ENCODE measurements at regions not wholly inside any gene's neighbourhood (a gene's known extent, or its start where the extent isn't known, plus 50 kb on each side); places are given as distances from the start of the nearest gene placed in this dataset.

DNA sequence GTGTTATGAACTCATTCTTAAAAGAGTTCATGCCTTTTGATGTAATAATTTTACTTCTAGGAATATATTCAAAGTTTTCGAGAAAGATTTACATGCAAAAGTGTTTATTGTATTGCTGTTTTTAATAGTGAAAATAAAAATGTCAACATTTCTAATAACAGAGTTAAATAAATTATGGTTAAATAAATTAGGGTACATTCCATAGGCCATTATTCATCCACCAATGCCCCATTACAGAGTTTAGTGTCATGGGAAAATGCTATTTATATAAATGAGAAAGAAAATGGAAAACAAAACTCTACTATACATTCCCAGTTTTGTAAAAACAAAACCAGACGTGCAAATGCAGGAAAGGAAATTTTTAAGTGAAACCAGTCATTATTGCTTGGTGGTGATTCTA lies 538.1 kb upstream of the TBL1XR1 start:
- no peak overlapping the region for H3K4me3 ChIP-seq (ENCODE audit: low read length)
- TF ChIP-seq ZNF274 (IDR thresholded peaks at IDR 0.05; ENCODE audit: low read depth, low read length), result no peak

DNA sequence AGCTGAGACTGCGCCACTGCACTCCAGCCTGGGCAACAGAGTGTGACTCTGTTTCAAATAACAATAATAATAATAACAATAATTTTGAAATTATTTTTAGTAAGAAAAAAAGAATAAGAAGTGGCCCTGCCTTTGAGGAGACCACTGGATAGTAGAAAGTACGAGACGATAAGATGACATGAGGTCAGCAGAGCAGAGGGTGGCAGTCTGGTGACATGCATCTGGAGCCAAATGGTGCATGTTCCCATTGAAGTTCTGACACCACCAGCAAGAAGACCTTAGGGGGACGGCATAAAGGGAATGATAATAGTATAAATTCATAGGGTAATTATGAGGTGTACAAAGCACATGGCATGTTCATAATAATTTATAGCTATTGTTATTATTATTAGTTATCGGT lies 542.2 kb upstream of the TBL1XR1 start:
- no peak for TF ChIP-seq ZNF274 (IDR thresholded peaks at IDR 0.05; ENCODE audit: low read depth, low read length)
- H3K4me3 ChIP-seq (ENCODE audit: low read length), result no peak overlapping the region

DNA sequence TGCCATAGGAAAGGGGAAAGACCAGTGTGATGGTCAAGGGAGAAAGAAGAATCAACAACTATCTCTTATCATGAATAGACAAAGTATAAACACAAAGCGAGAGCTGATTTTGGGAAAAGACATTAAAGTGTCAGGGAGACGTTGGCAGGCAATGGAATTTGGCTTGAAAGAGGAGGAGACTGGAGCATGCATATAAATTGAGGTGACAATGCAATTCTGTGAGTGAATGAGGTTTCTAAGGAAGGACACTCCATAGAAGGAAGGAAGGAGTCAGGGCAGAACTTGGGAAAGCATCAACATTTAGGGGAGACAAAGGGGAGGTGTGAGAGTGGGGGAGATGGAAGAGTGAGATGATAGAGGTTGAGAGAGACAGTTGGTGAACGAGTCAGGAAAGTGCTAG lies 543.0 kb upstream of the TBL1XR1 start:
- no peak overlapping the region for H3K4me3 ChIP-seq (ENCODE audit: low read length)
- TF ChIP-seq ZNF274 (IDR thresholded peaks at IDR 0.05; ENCODE audit: low read depth, low read length), result no peak

DNA sequence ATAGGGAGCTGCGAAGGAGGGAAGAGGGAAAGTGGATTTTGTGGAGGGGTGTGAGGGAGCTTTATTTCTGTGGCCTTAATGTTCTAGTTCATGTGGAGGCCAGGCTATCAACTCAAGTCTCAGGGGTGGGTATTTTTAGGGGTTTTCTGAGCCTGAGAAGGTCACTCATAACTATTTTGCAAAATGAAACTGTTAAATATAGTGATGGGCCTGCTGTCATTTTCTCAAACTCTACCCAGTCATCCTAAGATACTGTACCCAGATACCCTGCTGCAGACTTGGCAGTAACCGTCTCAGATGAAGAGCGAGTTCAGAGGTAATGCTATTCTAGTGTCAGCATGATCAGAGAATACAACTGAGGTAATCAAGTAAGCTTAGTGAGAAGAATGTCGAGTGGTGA lies 545.0 kb upstream of the TBL1XR1 start:
- TF ChIP-seq ZNF274 (IDR thresholded peaks at IDR 0.05; ENCODE audit: low read depth, low read length), result no peak
- H3K4me3 ChIP-seq (ENCODE audit: low read length), result no peak overlapping the region

DNA sequence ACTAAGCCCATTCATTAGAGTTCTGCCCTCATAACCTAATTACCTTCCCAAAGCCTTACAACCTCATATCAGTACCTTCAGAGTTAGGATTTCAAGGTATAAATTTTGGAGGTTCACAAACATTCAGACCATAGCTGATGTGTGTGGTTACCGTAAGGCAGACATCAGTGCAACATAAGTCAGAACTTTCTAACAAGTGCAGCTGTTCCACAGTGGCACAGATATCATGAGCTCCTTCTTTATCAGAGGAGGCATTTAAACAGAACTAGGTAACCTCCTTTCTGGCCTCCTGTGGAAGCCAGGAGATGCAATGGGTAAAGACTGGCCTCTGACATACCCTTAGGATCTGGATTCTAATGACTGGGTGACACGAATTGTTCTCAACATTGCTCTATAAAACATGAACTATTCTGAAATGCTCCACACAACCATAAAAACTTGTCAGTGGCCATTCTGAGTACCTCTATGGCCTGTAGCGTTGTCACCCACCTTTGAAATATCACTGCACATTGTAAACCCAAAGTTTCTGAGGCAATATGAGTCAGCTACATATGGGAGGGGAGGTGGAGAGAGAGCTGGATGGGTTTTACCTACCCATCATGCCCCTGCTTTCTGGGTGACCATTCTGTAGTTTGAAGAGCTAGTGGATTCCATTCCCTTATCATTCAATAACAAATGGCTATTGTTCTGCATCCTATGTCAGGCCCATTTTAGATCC lies 546.0 kb upstream of the TBL1XR1 start:
- no peak for TF ChIP-seq ZNF274 (IDR thresholded peaks at IDR 0.05; ENCODE audit: low read depth, low read length)
- no peak overlapping the region for H3K4me3 ChIP-seq (ENCODE audit: low read length)

DNA sequence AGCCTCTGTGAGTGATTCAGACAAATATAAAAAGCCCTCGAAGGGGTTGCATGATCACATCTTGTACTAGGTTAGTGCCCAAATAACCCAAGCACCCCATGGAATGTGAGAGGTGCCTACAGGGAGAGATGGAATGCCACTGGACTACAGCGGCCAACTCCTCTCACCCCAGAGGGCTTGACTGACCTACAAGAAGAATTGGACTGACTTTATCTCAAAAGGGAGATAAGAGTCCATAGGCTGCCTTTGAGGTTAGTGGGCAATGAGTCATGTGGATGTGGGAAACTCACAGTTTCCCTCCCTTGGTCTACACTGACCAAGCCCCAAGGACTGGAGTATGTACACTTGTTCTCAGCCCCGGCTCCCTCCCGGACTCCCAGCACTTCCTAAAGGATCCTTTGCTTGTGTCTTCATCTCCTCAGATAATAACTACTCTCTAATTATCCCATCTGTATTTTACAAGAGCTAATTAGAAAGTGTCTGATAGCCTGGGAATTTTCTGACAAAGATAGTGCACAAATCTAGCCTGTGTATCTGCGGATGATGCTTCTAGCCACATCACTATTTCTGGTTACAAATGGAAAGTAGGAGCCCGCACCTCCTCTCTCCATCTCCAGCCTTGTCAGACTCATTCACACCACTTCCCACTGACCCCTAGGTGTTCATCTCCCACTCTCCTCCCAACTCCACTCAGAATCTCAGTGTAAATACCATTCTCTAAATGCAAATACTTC lies 547.8 kb upstream of the TBL1XR1 start:
- no peak for TF ChIP-seq ZNF274 (IDR thresholded peaks at IDR 0.05; ENCODE audit: low read depth, low read length)

DNA sequence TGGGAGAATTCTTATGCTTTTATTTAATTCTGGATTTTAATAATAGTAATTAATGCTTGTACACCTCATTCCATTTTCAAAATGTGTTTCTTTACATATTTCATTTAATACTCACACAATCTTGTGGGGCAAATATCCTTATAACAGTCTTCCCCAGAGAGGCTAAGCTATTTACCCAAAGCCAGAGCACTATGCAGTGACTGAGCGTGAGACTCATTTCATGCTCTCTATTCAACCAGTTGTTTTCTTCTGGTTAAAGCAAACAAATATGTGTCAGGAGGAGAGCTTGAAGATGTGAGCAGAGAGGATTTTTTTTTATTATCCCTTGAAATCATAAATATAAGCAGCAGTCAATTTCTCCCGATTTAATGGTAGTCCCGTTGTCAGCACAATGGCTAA lies 548.3 kb upstream of the TBL1XR1 start:
- H3K4me3 ChIP-seq (ENCODE audit: low read length), result no peak overlapping the region
- TF ChIP-seq ZNF274 (IDR thresholded peaks at IDR 0.05; ENCODE audit: low read depth, low read length), result no peak

More for the DNA sequence above, 547.8 kb upstream of the TBL1XR1 start:
- H3K4me3 ChIP-seq (ENCODE audit: low read length), result no peak overlapping the region

DNA sequence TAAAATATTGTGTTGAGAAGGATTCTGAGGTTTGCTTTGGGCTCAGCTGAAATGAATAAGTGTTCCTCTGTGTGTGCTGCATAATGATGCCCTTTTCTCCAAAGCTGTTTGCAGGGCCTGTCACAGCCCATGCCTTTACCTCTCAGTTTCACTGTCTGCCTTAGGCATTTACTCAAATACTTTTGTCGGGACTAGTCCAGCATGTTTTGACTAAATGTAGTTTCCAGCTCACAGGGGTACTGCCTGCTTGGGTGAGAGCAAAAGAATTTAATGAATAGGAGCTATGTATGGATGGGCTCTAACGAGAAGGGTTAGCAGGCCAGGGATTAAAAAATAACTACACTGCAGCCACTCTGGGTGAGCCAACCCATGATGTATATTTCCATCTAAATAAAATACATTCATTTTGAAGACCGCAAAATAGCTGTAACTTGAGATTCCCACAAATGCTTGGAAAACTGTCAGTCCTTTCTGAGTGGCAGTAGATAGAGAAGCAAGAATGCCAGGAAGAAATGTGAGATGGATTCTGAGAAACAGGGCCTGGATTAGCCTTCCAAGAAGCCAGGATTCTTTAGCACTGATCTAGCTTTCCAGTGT lies 549.2 kb upstream of the TBL1XR1 start:
- no peak for TF ChIP-seq ZNF274 (IDR thresholded peaks at IDR 0.05; ENCODE audit: low read depth, low read length)
- H3K4me3 ChIP-seq (ENCODE audit: low read length), result no peak overlapping the region

DNA sequence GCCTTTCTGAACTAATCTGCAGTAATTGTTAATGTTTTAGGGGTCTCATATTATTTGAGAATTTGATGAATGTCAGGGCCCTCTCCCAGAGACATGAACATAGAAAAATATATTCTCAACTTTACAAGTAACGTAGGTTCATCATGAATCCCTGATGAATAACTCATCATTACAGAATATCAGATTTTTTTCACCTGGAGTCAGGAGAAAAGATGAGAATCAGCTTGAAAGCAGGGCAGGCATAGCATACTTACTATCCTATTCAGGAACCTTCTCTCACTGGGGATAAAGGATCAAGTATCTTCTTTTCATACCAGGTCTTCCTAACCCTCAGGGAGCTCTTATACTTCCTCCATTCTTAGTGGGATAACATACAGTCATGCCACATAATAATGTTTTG lies 552.6 kb upstream of the TBL1XR1 start:
- no peak overlapping the region for H3K4me3 ChIP-seq (ENCODE audit: low read length)
- no peak for TF ChIP-seq ZNF274 (IDR thresholded peaks at IDR 0.05; ENCODE audit: low read depth, low read length)

DNA sequence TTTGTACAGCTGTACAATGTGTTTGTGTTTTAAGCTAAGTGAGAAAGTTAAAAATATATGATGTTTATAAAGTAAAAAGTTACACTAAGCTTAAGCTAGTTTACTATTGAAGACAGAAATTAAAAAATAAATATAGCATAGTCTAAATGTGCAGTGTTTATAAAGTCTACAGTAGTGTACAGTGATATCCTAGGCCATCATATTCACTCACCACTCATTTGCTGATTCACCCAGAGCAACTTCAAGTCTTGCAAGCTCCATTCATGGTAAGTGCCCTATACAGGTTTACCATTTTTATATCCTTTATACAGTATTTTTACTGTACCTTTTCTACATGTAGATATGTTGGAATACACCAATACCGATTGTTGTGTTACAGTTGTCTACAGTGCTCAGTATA lies 553.2 kb upstream of the TBL1XR1 start:
- no peak for TF ChIP-seq ZNF274 (IDR thresholded peaks at IDR 0.05; ENCODE audit: low read depth, low read length)
- no peak overlapping the region for H3K4me3 ChIP-seq (ENCODE audit: low read length)

DNA sequence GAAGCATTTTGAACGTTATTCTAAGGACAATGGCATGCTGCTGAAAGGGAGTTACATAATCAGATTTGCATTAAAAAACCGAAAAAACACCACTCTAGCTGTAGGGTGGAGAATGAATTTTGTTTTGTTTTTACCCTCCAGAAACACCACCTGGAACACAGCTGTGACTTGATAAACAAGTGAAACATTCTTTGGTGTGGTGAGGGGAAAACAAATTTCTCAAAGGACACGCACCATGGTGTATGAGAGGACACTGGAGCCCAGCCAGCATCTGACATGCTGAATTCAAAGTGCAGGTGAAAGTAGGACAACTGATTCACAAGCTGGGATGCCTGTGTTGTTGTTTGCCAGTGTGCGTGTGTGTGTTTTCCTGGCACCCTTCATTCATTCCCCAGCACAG lies 554.5 kb upstream of the TBL1XR1 start:
- TF ChIP-seq ZNF274 (IDR thresholded peaks at IDR 0.05; ENCODE audit: low read depth, low read length), result no peak
- H3K4me3 ChIP-seq (ENCODE audit: low read length), result no peak overlapping the region

DNA sequence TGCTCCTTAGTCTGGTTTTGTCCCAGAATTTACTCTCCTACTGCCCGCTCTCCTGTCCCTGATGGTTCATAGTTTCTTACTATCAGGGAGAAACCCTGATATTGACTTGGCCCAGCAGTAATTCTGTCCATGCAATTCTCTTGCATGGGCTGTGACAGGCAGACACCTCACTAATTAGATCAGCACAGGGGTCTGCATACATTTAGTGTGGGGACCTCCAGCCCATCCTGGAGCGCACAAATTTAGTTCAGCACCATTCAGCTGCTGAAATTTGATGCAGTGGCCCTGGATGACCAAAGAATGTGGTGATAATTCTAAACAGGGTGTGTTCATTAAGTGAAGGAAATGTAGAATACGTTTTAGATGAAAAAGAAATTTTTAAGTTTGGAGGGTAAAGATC lies 555.5 kb upstream of the TBL1XR1 start:
- no peak for TF ChIP-seq ZNF274 (IDR thresholded peaks at IDR 0.05; ENCODE audit: low read depth, low read length)
- no peak overlapping the region for H3K4me3 ChIP-seq (ENCODE audit: low read length)

DNA sequence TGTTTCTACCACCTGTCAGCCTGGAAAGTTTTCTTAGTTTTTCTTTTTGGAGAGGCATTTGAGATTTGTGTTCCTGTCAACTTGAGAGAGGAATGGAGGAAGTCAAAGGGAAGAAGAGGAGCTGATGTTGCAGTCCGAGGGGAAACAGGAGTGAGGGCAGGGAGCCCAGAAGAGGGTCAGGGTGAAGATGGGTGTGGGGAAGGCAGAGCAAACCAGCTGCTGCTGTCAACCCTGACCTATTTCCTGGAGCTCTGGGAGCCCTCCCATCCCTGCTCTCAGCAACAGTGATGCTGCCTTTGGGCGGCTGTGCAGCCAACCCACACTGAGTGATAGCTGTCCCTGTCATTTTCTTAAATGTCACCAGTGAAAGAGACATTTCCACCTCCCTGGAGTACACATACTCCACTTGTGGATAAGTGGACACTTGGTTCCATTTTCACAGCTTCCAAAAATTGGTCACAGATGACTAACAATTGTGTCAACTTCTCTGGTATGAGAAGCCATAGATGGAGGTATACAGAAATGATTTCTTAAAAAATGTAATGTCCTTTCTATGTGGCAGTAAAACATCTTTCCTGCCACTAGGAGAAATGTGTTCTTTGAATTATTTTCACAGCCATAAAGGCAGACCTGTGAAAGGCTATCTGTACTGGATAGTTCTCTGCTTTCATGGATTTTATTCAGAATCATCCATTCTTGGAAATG lies 556.3 kb upstream of the TBL1XR1 start:
- no peak overlapping the region for H3K4me3 ChIP-seq (ENCODE audit: low read length)
- no peak for TF ChIP-seq ZNF274 (IDR thresholded peaks at IDR 0.05; ENCODE audit: low read depth, low read length)

DNA sequence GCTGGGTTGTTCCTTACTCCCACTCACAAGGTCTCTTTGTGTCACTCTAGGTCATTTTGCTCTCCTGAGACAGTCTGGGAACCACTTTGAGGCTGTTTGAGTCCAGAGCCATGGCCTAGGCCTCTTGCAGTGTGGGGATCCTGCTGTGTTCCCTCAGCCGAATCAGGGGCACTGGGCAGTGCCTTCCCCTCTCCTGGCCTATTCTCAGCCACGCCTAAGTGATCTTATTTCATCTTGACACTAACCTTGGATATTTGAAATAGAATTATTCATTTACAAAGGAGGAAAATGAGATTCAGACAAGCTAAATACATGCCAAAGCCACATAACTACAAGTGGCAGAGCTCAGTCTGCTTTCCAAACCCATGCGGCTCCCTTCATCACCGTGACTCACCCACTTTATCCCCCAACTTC lies 557.2 kb upstream of the TBL1XR1 start:
- TF ChIP-seq ZNF274 (IDR thresholded peaks at IDR 0.05; ENCODE audit: low read depth, low read length), result no peak
- H3K4me3 ChIP-seq (ENCODE audit: low read length), result no peak overlapping the region

Data from GM08714 (cell line).